ENCODE measurements at regions not wholly inside any gene's neighbourhood (a gene's known extent, or its start where the extent isn't known, plus 50 kb on each side); places are given as distances from the start of the nearest gene placed in this dataset.

DNA sequence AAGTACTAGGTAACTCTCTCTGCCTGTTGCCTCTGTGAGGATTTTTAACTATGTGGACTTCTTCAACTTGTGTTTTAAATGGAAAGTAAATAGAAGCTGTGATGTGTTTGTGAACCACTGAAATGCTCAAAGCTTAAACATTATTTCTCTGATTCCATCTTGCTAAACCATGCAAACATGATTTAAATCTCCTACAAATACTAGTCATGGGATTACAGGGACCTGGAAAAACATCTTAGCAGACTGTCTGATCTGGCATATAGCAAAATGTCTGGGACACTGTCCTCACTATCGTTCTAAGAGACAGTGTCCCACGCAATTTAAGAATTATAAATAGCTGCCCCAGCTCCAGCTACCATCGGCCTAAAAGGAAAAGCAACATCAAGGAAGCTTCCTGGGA lies 914.5 kb upstream of the FAT3 start:
- TF ChIP-seq, protein P1, sequence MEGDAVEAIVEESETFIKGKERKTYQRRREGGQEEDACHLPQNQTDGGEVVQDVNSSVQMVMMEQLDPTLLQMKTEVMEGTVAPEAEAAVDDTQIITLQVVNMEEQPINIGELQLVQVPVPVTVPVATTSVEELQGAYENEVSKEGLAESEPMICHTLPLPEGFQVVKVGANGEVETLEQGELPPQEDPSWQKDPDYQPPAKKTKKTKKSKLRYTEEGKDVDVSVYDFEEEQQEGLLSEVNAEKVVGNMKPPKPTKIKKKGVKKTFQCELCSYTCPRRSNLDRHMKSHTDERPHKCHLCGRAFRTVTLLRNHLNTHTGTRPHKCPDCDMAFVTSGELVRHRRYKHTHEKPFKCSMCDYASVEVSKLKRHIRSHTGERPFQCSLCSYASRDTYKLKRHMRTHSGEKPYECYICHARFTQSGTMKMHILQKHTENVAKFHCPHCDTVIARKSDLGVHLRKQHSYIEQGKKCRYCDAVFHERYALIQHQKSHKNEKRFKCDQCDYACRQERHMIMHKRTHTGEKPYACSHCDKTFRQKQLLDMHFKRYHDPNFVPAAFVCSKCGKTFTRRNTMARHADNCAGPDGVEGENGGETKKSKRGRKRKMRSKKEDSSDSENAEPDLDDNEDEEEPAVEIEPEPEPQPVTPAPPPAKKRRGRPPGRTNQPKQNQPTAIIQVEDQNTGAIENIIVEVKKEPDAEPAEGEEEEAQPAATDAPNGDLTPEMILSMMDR (conservative IDR thresholded peaks at IDR 0.05), result no peak
- H3K4me3 Mint-ChIP-seq, result no peak overlapping the region
- no peak for DNase-seq (ENCODE audit: extremely low spot score, unreplicated experiment)
- H3K36me3 Mint-ChIP-seq, result no peaks in the 10 kb centered on the region
- peaks cover 5% of the 10 kb centered on the region for H3K9me3 Mint-ChIP-seq
- peaks cover 7% of the 10 kb centered on the region for H3K4me1 Mint-ChIP-seq (ENCODE audit: unreplicated experiment)
- H3K27me3 Mint-ChIP-seq, result no peaks in the 10 kb centered on the region
- no peak overlapping the region for H3K27ac Mint-ChIP-seq

DNA sequence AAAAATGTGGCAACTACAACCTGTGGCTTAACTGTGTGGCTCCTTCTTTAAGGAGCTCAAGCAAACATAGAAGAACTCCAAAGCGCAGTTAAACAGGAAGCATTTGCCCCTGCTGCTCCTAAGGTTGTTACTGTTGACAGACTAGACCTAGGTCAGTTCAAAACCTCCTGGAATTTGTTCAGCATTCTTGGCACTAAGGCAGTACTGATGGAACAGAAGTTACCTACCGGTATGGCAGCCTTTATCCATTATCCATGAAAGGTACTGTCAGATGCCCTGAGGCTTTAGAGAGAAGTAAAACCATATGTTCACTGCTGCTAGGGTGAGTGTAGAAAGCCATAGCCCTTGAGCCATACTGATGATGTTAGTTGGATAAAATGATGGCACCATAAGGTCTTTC lies 916.5 kb upstream of the FAT3 start:
- TF ChIP-seq, protein P1 (conservative IDR thresholded peaks at IDR 0.05), result no peak
- Mint-ChIP-seq H3K4me3 (no peak overlapping the region), H3K27me3 (no peaks in the 10 kb centered on the region), H3K4me1 (ENCODE audit: unreplicated experiment) (peaks cover 7% of the 10 kb centered on the region), H3K36me3 (no peaks in the 10 kb centered on the region), H3K27ac (no peak overlapping the region), H3K9me3 (peaks cover 5% of the 10 kb centered on the region)
- DNase-seq (ENCODE audit: extremely low spot score, unreplicated experiment), result no peak

DNA sequence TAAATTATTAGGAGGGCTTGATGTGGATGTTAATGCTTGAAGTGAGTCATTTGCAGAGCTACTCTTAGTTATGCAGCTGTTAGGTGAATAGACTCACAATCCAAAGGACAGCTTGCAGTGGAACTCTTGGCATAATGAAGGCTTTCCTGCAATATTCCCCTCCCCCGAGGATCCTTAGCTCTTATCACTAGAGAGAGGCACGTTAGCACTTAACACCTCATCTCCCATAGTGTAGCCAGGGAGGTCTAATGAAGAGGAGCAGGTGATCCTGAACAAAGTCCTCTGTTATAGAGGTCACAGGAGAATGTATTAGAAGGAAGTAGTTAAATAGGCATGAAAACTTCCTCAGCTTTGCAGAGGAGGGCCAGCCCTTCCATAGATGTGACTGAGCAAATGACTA lies 919.2 kb upstream of the FAT3 start:
- DNase-seq (ENCODE audit: extremely low spot score, unreplicated experiment), result no peak
- Mint-ChIP-seq H3K27me3 (no peaks in the 10 kb centered on the region), H3K9me3 (peaks cover 11% of the 10 kb centered on the region), H3K4me3 (no peak overlapping the region), H3K36me3 (no peaks in the 10 kb centered on the region), H3K4me1 (ENCODE audit: unreplicated experiment) (peaks cover 7% of the 10 kb centered on the region), H3K27ac (no peak overlapping the region)
- TF ChIP-seq, protein P1 (conservative IDR thresholded peaks at IDR 0.05), result no peak

DNA sequence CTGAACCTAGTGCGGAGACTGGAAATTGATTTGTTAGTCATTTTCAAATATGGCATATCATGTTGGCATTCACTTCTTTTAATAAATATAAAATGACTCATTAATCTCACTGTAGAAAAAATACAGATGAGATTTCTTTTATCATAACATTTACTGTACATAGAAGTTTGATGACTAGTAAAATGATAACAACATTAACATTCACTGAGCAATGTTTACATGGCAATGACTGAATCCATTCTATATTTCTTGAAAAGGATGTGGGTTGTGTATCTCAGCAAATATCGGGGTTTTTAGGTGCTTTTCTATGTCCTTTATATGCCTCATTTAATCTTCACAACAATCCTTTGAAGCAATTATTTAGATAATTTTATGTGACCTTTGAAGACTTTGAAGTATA lies 920.9 kb upstream of the FAT3 start:
- Mint-ChIP-seq H3K27ac (no peak overlapping the region), H3K36me3 (no peaks in the 10 kb centered on the region), H3K9me3 (peaks cover 5% of the 10 kb centered on the region), H3K4me1 (ENCODE audit: unreplicated experiment) (peaks cover 7% of the 10 kb centered on the region), H3K4me3 (no peak overlapping the region), H3K27me3 (no peaks in the 10 kb centered on the region)
- TF ChIP-seq, protein P1 (conservative IDR thresholded peaks at IDR 0.05), result no peak
- no peak for DNase-seq (ENCODE audit: extremely low spot score, unreplicated experiment)

DNA sequence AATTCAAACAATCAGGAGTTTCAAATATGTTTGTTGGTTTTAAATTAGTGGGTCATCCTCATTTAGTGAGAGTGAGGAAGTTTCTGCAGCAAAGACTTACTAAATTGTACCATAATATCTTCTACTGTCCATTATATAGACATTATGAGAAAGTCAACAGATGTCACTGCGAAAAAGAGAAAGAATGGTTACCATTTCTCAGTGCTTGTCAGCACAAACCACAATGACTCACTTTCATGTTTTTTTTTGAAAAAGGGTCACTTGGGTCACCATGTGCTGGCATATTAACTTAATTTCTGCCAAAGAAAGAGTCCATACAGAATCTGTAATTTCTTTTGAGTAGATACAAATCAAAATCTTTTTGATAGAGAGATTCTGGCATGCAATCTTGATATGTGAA lies 924.6 kb upstream of the FAT3 start:
- H3K27ac Mint-ChIP-seq, result no peak overlapping the region
- peaks cover 5% of the 10 kb centered on the region for H3K9me3 Mint-ChIP-seq
- no peaks in the 10 kb centered on the region for H3K36me3 Mint-ChIP-seq
- H3K4me1 Mint-ChIP-seq (ENCODE audit: unreplicated experiment), result no peaks in the 10 kb centered on the region
- no peak overlapping the region for H3K4me3 Mint-ChIP-seq
- TF ChIP-seq, protein P1 (conservative IDR thresholded peaks at IDR 0.05), result no peak
- DNase-seq (ENCODE audit: extremely low spot score, unreplicated experiment), result no peak
- H3K27me3 Mint-ChIP-seq, result no peaks in the 10 kb centered on the region

DNA sequence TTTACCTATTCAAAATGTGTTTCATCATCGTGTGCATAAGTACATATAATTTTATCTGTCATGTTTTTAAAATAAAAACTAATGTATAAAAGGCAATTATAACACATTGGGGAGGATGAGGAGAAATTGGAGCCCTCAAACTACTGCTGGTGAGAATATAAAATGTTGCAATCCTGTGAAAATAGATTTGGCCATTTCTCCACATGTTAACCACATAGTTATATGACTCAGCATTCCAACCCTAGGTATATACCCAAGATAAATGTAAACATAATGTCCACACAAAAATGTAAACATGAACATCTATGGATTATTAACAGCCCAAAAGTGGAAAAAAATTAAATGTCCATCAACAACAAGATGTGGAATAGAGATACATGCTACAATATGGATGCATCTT lies 928.0 kb upstream of the FAT3 start:
- no peaks in the 10 kb centered on the region for H3K4me1 Mint-ChIP-seq (ENCODE audit: unreplicated experiment)
- H3K36me3 Mint-ChIP-seq, result no peaks in the 10 kb centered on the region
- H3K27me3 Mint-ChIP-seq, result no peaks in the 10 kb centered on the region
- H3K4me3 Mint-ChIP-seq, result no peak overlapping the region
- peaks cover 5% of the 10 kb centered on the region for H3K9me3 Mint-ChIP-seq
- no peak overlapping the region for H3K27ac Mint-ChIP-seq
- DNase-seq (ENCODE audit: extremely low spot score, unreplicated experiment), result no peak
- TF ChIP-seq, protein P1 (conservative IDR thresholded peaks at IDR 0.05), result no peak

All from type B pancreatic cell (in vitro differentiated cells).